ENCODE measurements at regions not wholly inside any gene's neighbourhood (a gene's known extent, or its start where the extent isn't known, plus 50 kb on each side); places are given as distances from the start of the nearest gene placed in this dataset.
"Not testable (repeated sequence)": the region's sequence is repeated elsewhere in the genome, so short reads cannot be mapped to it uniquely, and the experiment has no call there.

DNA sequence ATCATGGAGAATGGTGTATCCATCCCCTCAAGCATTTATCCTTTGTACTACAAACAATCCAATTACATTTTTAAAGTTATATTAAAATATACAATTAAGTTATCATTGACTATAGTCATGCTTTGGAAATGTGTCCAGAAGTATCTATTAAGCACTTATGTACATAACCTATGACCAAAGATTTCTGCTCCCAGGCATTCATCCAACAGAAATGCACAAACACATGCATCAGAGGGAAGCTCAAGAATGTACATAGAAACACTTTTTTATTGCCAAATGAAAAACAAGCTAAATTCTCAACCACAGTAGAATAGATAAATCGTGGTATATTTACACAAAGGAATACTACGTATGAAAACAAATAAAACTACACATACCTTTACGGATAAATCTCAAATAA is 700.5 kb upstream of the ZNF608 start:
- no peaks in the 10 kb centered on the region for H3K4me1 Mint-ChIP-seq (ENCODE audit: low read depth)

DNA sequence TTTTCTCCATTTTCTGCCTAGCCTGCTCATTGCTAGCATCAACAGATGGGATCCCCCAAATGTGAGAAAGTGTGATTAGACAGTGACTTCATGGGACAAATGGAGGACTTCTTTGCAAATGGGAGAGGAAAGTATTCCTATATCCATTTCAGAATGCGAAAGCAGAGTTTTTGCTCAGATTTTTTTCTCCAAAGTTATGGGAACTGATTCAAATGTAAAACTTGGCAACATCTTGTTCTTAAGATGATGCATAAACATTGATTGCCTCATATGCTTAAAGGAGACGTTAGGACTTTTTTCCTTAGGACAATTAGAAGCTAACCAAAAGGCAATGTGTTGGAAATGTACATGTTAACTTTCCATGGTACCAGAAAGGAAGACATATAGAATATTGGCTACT is 704.3 kb upstream of the ZNF608 start:
- POLR2A ChIA-PET = no interaction called here
- no peaks in the 10 kb centered on the region for H3K4me1 Mint-ChIP-seq (ENCODE audit: low read depth)
- H3K36me3 Mint-ChIP-seq = no peaks in the 10 kb centered on the region
- no peak for DNase-seq
- no peaks in the 10 kb centered on the region for H3K27me3 Mint-ChIP-seq
- H3K27ac Mint-ChIP-seq = no peak overlapping the region
- CTCF ChIA-PET = no interaction called here
- intact Hi-C loops (cut with micrococcal nuclease) = no loop called here
- no peak overlapping the region for H3K4me3 Mint-ChIP-seq
- H3K9me3 Mint-ChIP-seq = peaks cover 24% of the 10 kb centered on the region

More for the DNA sequence above, 700.5 kb upstream of the ZNF608 start:
- H3K4me3 Mint-ChIP-seq = no peak overlapping the region
- no peak for DNase-seq
- no peaks in the 10 kb centered on the region for H3K27me3 Mint-ChIP-seq
- H3K36me3 Mint-ChIP-seq = no peaks in the 10 kb centered on the region
- ChIA-PET POLR2A (no interaction called here), CTCF (no interaction called here)
- peaks cover 35% of the 10 kb centered on the region for H3K9me3 Mint-ChIP-seq
- intact Hi-C loops (cut with micrococcal nuclease) = no loop called here
- no peak overlapping the region for H3K27ac Mint-ChIP-seq

DNA sequence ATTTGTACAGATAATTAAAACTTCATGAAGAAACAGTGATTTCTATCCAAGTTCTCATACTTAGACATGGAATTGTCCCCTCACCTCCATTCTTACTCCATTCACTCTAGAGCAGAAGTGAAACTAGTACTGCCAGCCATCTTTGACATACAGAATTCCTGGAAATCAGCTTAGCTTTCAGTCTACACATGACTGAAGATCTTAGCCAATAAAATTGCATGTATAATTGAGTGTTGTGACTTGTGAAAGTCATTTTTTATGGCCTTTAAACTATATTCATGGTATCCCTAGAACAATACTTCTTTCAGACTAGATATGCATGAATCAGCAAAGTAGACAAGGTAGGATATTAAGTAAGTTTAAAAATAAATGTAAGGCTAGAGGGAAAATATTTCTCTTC is 705.2 kb upstream of the ZNF608 start:
- no peaks in the 10 kb centered on the region for H3K27me3 Mint-ChIP-seq
- intact Hi-C loops (cut with micrococcal nuclease) = no loop called here
- H3K9me3 Mint-ChIP-seq = peaks cover 30% of the 10 kb centered on the region
- ChIA-PET POLR2A (no interaction called here), CTCF (no interaction called here)
- DNase-seq = no peak
- H3K4me3 Mint-ChIP-seq = no peak overlapping the region
- no peaks in the 10 kb centered on the region for H3K4me1 Mint-ChIP-seq (ENCODE audit: low read depth)
- no peak overlapping the region for H3K27ac Mint-ChIP-seq
- no peaks in the 10 kb centered on the region for H3K36me3 Mint-ChIP-seq

DNA sequence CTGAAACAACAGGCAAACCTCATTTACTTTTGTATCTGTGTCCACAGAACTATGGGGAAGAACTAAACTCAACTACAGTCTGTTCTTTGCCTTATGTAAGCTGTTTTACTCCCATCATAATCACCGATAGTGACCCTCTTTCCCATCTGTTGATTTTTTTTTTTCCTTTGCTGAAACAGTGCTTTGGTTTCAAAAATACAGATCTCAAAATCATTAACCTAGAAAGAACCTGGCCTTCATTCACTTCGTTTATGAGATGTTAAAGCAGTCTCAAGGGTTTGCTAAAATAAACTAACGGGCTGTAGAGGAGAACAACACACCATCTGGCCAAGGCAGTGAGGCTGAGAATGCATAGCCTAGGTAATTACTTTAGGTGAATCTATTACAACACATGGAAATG is 706.6 kb upstream of the ZNF608 start:
- no peak overlapping the region for H3K27ac Mint-ChIP-seq
- H3K36me3 Mint-ChIP-seq = no peaks in the 10 kb centered on the region
- H3K27me3 Mint-ChIP-seq = no peaks in the 10 kb centered on the region
- POLR2A ChIA-PET = no interaction called here
- intact Hi-C loops (cut with micrococcal nuclease) = no loop called here
- no peak for DNase-seq
- CTCF ChIA-PET = no interaction called here
- peaks cover 33% of the 10 kb centered on the region for H3K9me3 Mint-ChIP-seq
- no peak overlapping the region for H3K4me3 Mint-ChIP-seq
- H3K4me1 Mint-ChIP-seq (ENCODE audit: low read depth) = no peaks in the 10 kb centered on the region

DNA sequence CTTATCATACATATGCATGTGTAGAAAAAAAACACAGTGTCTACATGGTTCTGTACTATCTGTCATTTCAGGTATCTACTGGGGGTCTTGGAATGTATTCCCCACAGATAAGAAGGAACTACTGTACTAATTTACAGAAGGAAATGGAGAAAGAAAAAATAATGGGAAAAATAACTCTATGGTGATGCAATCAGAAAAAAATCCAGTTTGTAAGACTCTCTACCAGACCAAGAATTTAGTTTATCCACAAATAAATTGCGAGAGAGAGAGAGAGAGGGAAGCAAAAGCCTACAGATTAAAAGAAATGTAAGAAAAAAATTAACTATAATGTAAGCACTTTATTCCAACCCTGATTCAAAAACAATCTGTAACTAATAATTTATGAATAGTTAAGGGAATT is 708.6 kb upstream of the ZNF608 start:
- H3K27me3 Mint-ChIP-seq = no peaks in the 10 kb centered on the region
- no peaks in the 10 kb centered on the region for H3K4me1 Mint-ChIP-seq (ENCODE audit: low read depth)
- H3K36me3 Mint-ChIP-seq = no peaks in the 10 kb centered on the region
- intact Hi-C loops (cut with micrococcal nuclease) = no loop called here
- POLR2A ChIA-PET = no interaction called here
- peaks cover 44% of the 10 kb centered on the region for H3K9me3 Mint-ChIP-seq
- no peak overlapping the region for H3K4me3 Mint-ChIP-seq
- DNase-seq = no peak
- CTCF ChIA-PET = no interaction called here
- no peak overlapping the region for H3K27ac Mint-ChIP-seq

DNA sequence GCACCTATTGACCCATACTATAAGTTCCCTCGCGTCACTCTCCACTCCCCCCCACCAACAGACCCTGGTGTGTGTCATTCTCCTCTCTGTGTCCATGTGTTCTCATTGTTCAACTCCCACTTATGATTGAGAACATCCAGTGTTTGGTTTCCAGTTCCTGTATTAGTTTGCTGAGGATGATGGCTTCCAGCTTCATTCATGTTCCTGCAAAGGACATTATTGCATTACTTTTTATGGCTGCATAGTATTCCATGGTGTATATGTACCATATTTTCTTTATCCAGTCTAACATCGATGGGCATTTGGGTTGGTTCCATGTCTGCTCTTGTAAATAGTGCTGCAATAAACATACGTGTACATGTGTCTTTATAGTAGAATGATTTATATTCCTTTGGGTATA is 709.6 kb upstream of the ZNF608 start:
- H3K9me3 Mint-ChIP-seq = peaks cover 44% of the 10 kb centered on the region
- H3K27ac Mint-ChIP-seq; H3K27me3 Mint-ChIP-seq; H3K4me3 Mint-ChIP-seq; H3K4me1 Mint-ChIP-seq (ENCODE audit: low read depth); POLR2A ChIA-PET; DNase-seq; CTCF ChIA-PET; intact Hi-C loops (cut with micrococcal nuclease); H3K36me3 Mint-ChIP-seq: not testable (repeated sequence)

DNA sequence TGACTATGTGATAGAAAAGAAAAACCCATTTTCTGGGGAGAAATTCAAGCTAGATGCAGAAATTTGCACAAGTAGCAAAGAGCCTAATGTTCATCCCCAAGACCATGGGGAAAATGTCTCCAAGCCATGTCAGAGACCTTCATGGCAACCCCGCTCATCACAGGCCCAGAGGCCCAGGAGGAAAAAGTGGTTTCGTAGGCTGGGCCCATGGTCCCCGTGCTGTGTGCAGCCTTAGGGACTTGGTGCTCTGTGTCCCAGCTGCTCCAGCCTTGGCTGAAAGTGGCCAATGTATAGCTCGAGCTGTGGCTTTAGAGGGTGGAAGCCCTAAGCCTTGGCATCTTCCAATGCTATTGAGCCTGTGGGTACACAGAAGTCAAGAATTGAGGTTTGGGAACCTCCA is 711.2 kb upstream of the ZNF608 start:
- Mint-ChIP-seq H3K36me3 (no peaks in the 10 kb centered on the region), H3K4me3 (no peak overlapping the region), H3K9me3 (peaks cover 41% of the 10 kb centered on the region), H3K27ac (no peak overlapping the region), H3K4me1 (ENCODE audit: low read depth) (no peaks in the 10 kb centered on the region), H3K27me3 (no peaks in the 10 kb centered on the region)
- intact Hi-C loops (cut with micrococcal nuclease) = no loop called here
- POLR2A ChIA-PET = no interaction called here
- no peak for DNase-seq
- CTCF ChIA-PET = no interaction called here

DNA sequence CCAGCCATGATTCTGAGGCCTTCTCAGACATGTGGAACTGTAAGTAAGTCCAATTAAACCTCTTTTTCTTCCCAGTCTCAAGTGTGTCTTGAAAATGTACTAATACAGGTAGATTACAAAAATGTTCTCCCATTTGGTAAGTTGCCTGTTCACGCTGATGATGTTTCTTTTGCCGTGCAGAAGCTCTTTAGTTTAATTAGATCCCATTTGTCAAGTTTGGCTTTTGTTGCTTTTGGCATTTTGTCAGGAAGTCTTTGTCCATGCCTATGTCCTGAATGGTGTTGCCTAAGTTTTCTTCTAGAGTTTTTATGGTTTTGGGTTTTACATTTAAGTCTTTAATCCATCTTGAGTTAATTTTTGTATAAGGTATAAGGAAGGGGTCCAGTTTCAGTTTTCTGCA is 712.5 kb upstream of the ZNF608 start:
- H3K4me3 Mint-ChIP-seq; H3K27ac Mint-ChIP-seq; POLR2A ChIA-PET; H3K4me1 Mint-ChIP-seq (ENCODE audit: low read depth); H3K27me3 Mint-ChIP-seq; intact Hi-C loops (cut with micrococcal nuclease); CTCF ChIA-PET; H3K36me3 Mint-ChIP-seq; DNase-seq: not testable (repeated sequence)
- H3K9me3 Mint-ChIP-seq = peaks cover 31% of the 10 kb centered on the region

DNA sequence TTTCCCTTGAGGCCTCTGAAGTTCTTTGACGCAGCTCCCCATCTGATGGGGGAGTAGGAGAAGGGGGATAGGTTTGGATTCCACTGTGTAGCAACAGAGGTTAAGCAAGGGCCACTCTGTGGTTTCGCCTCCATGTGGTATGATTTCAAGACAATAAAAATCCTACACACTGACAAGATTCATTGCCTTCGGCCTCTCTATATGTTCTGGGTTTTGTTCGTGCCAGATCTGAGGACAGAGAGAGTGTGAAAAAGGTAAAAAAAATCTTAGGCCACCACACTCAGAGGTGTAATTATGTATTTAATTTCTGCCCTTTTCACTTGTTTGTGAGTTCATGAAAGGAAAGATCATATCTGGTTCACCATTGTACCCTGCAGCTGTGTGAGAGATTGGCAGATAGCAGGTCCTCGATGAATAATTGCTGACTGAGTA is 715.2 kb upstream of the ZNF608 start:
- ChIA-PET POLR2A (no interaction called here), CTCF (no interaction called here)
- H3K27ac Mint-ChIP-seq = no peak overlapping the region
- H3K4me1 Mint-ChIP-seq (ENCODE audit: low read depth) = no peaks in the 10 kb centered on the region
- H3K27me3 Mint-ChIP-seq = no peaks in the 10 kb centered on the region
- peaks cover 24% of the 10 kb centered on the region for H3K9me3 Mint-ChIP-seq
- intact Hi-C loops (cut with micrococcal nuclease) = no loop called here
- no peak for DNase-seq
- H3K36me3 Mint-ChIP-seq = no peaks in the 10 kb centered on the region
- no peak overlapping the region for H3K4me3 Mint-ChIP-seq

DNA sequence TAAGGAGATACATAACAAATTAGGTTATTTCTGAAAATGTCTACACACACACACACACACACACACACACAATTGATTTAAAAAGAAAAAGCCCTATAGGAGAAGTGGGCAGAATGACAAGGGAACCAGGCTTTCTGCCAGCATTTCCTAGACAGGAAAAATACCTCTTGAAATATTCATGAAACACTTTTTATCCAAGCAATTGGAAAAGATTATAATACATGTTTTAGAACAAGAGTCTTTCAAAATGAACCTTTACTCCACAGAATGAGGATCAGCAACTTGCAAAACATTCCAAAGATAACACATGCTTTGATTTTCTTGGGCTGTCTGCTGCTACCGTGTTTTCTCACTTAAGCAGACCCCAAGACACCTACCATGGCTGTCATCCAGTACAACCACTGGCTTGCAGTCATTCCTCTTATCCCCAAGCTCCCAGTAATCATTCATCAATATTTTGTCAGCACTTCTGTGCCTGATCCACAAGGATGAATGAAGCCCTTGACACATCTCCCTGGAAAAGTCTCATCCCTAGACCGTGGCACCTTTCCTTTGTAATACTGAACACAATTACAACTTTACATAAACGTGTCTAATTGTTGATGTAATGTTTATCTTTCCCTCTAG is 717.1 kb upstream of the ZNF608 start:
- H3K4me1 Mint-ChIP-seq (ENCODE audit: low read depth) = no peaks in the 10 kb centered on the region
- CTCF ChIA-PET = no interaction called here
- no peaks in the 10 kb centered on the region for H3K27me3 Mint-ChIP-seq
- H3K27ac Mint-ChIP-seq = no peak overlapping the region
- no peak overlapping the region for H3K4me3 Mint-ChIP-seq
- intact Hi-C loops (cut with micrococcal nuclease) = no loop called here
- peaks cover 17% of the 10 kb centered on the region for H3K9me3 Mint-ChIP-seq
- no peak for DNase-seq
- POLR2A ChIA-PET = no interaction called here
- no peaks in the 10 kb centered on the region for H3K36me3 Mint-ChIP-seq

DNA sequence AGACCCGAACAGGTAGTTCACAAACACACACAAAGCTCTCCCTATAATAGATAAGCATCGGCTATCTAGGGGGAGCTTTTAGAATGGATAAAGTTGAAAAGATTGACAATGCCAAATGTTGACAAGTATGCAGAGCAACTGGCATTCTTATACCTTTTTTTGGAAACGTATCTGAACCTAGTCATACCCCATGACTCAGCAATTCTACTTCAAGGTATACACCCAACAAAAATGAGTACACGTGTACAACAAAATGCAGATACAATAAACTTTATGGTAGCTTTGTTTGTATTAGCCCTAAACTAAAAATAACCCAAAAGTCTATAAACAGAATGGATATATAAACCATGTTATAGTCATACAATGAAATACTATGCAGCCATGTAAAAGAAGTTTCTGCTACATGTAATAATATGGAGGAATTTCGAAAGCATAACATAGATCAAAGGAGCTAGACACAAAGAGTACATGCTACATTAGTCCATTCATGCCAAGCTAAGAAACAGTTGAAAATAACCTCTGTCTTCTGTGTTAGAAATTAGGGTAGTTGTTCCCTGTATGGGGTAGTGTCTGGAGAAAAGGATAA is 718.5 kb upstream of the ZNF608 start:
- H3K36me3 Mint-ChIP-seq = no peaks in the 10 kb centered on the region
- no peaks in the 10 kb centered on the region for H3K27me3 Mint-ChIP-seq
- no peak overlapping the region for H3K4me3 Mint-ChIP-seq
- no peaks in the 10 kb centered on the region for H3K4me1 Mint-ChIP-seq (ENCODE audit: low read depth)
- ChIA-PET CTCF (no interaction called here), POLR2A (no interaction called here)
- intact Hi-C loops (cut with micrococcal nuclease) = no loop called here
- no peak overlapping the region for H3K27ac Mint-ChIP-seq
- DNase-seq = no peak
- H3K9me3 Mint-ChIP-seq = peaks cover 15% of the 10 kb centered on the region

DNA sequence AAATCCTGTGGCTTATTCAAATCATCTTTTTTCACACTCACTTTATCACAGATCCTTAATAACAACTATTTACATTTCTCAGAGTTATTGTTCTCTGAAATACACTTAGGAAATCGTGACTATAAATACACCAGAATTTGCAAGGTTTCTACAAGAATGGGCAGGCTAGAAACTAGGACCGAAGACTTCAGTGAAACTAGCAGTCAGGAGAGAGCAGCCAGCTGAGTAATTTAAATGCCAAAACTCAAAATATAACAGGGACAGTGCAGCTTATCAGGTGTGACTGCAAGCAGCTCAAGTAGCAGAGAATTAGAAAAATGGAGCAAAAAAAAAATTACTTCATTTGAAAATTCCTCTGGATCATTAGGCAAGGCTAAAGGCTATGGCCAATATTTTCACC is 719.3 kb upstream of the ZNF608 start:
- intact Hi-C loops (cut with micrococcal nuclease) = no loop called here
- no peaks in the 10 kb centered on the region for H3K36me3 Mint-ChIP-seq
- no peak overlapping the region for H3K4me3 Mint-ChIP-seq
- POLR2A ChIA-PET = no interaction called here
- CTCF ChIA-PET = no interaction called here
- H3K27ac Mint-ChIP-seq = no peak overlapping the region
- no peak for DNase-seq
- no peaks in the 10 kb centered on the region for H3K4me1 Mint-ChIP-seq (ENCODE audit: low read depth)
- H3K9me3 Mint-ChIP-seq = peaks cover 15% of the 10 kb centered on the region
- no peaks in the 10 kb centered on the region for H3K27me3 Mint-ChIP-seq

DNA sequence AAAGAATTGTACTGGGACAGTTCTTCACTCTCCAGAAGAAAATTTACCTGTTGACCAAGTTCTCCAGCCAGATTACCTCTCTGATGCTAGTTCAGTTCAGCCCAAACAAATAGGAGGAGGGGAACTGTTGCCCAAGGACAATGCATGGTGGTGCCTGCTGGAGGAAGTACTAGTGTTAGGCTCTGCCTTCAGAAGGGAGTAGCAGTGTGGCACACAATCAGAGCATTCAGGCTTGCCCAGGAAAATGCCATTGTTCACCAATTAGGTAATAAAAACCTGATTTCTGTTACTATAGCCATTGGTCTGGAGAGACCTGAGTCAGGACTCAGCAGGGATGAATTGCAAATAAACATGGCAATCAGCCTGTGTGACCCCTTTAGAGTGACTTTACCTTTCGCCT is 720.8 kb upstream of the ZNF608 start:
- ChIA-PET POLR2A (no interaction called here), CTCF (no interaction called here)
- Mint-ChIP-seq H3K36me3 (no peaks in the 10 kb centered on the region), H3K4me1 (ENCODE audit: low read depth) (no peaks in the 10 kb centered on the region), H3K27ac (no peak overlapping the region), H3K4me3 (no peak overlapping the region), H3K9me3 (peaks cover 15% of the 10 kb centered on the region), H3K27me3 (no peaks in the 10 kb centered on the region)
- intact Hi-C loops (cut with micrococcal nuclease) = no loop called here
- DNase-seq = no peak

Measured in activated CD4-positive, alpha-beta memory T cell treated with anti-CD3 and anti-CD28 coated beads for 36 hours (primary cell).